HG02798 (cell line): ENCODE measurements at regions not wholly inside any gene's neighbourhood (a gene's known extent, or its start where the extent isn't known, plus 50 kb on each side); places are given as distances from the start of the nearest gene placed in this dataset.

ENCODE experiments used
- ATAC-seq: cut with Tn5 transposase; IDR thresholded peaks from one replicate; pipeline ENCODE4 v1.9.1; 2021; ENCODE audit warnings: mild to moderate bottlenecking; ENCODE audit not compliant: unreplicated experiment, poor library complexity

DNA sequence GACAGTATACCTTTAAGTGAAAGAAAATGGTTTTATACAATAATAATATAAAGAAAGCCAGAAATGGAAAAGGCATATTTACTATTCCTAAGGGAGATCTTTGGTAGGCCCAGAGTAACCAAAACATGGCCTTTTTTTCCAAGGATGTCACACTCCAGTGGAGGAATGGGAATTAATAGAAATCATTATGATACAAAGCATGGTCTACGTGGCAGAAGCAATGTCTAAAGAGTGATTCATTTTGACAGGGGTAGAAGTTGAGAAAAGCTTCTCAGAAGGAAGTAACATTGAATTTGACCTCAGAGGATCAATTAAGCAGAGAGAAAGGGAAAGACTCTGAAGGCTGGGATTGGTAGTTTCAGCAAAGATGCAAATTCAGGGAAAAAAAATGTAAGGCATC lies 208.6 kb downstream of the BTG1 start:
- no peak for ATAC-seq

DNA sequence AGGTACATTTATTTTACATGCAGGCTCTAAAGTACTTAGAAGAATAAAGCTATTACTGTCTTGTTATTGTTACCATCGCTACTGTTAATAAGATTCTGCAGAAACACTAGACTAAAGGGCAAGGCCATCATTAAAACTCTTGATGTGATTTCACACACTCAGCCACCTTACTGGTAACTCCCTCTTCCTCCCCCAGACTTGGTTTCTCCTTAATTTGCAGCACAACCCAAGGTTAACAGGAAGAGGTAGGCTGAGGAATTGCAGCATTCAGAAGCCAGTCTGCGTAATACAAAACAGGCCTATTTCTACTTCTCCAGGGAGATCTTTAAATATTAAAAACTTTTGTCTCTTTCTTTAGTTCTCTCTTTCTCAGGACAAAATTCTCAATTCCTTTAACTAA lies 210.3 kb downstream of the BTG1 start:
- no peak for ATAC-seq

GRCh38 chr12:91931111-91931510 lies 214.5 kb downstream of the BTG1 start:
- no peak for ATAC-seq

GRCh38 chr12:91928501-91928900 lies 217.1 kb downstream of the BTG1 start:
- ATAC-seq, result no peak

DNA sequence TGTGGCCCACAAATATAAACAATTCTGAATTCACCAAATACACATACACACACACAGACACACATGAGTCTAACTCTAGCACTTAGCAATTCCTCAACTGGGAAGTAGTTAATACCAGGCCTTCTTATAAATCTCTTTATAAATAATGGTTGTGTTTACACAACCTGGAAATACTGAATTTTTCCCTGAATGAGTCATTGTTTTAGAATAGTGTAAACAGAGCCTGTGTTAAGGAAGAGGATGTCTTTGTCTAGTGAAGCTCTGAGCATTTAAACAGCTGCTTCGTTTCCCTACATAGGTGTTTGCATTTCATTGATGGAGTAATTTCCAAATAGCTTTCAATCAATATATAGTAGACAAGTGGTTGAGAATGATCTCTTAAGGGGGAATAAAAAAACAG lies 218.8 kb downstream of the BTG1 start:
- no peak for ATAC-seq

GRCh38 chr12:91924827-91925226 lies 220.8 kb downstream of the BTG1 start:
- no peak for ATAC-seq

GRCh38 chr12:91923864-91924263 lies 221.8 kb downstream of the BTG1 start:
- no peak for ATAC-seq

- no peak for ATAC-seq
Measured at GRCh38 chr12:91922674-91923073, 223.0 kb downstream of the BTG1 start.

DNA sequence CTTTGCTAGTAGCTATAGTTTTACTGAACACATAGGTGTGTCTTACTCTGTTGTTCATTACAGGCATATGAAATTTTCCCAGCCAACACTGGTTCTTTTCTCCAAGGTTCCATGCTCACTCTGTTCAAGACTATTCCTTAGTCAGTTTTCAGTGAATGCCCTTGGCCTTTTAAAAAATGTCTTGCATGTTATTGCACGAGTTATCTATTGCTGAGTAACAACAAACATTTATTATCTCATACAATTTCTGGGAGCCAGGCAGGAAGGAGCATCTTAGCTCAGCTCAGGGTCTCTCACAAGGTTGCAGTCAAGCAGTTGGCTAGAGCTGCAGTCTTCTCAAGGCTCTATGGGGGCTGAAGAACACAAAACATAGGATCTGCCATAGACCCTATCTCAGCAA lies 223.5 kb downstream of the BTG1 start:
- no peak for ATAC-seq

GRCh38 chr12:91921555-91921954 lies 224.1 kb downstream of the BTG1 start:
- no peak for ATAC-seq

- no peak for ATAC-seq
Measured at GRCh38 chr12:91920741-91921140, 224.9 kb downstream of the BTG1 start.

- no peak for ATAC-seq
Measured at GRCh38 chr12:91920276-91920675, 225.4 kb downstream of the BTG1 start.

DNA sequence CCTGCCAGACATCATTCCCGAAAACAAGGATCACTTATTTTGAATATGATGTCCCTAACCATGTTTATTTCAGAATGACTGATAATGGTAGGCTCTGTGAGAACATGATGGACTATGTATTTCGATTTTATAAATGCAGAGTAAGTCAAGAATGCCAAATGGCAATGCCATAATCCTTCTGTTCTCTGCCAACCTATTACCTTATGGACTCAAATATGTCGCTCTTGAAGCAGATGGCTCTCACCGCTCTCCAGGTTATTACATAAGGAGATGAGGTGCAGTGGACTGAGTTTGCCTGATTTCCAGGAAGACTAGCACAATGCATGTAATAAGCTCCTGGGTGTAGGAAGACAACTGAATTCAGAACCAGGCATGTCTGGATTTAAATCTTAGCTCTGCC lies 227.2 kb downstream of the BTG1 start:
- no peak for ATAC-seq

GRCh38 chr12:91914701-91915100 lies 230.9 kb downstream of the BTG1 start:
- no peak for ATAC-seq

GRCh38 chr12:91913651-91914050 lies 232.0 kb downstream of the BTG1 start:
- ATAC-seq, result no peak

- no peak for ATAC-seq
Measured at GRCh38 chr12:91913124-91913523, 232.5 kb downstream of the BTG1 start.

- ATAC-seq, result no peak
Measured at GRCh38 chr12:91912178-91912577, 233.5 kb downstream of the BTG1 start.

GRCh38 chr12:91910871-91911388 lies 234.7 kb downstream of the BTG1 start:
- ATAC-seq, result no peak

GRCh38 chr12:91902860-91903683 lies 242.6 kb downstream of the BTG1 start:
- no peak for ATAC-seq

GRCh38 chr12:91901381-91902074 lies 244.1 kb downstream of the BTG1 start:
- no peak for ATAC-seq

DNA sequence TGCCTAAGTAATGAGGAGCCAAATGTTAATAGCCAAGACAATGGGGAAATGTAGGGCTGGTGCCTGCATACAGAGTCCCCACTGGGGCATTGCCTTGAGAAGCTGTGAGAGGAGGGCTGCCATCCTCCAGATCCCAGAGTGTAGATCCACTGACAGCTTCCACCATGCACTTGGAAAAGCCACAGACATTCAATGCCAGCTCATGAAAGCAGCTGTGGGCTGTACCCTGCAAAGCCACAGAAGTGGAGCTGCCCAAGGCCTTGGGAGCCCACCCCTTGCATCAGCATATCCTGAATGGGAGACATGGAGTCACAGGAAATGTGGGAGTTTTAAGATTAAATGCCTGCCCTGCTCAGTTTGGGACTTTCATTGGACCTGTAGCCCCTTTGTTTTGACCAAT lies 244.7 kb downstream of the BTG1 start:
- no peak for ATAC-seq

DNA sequence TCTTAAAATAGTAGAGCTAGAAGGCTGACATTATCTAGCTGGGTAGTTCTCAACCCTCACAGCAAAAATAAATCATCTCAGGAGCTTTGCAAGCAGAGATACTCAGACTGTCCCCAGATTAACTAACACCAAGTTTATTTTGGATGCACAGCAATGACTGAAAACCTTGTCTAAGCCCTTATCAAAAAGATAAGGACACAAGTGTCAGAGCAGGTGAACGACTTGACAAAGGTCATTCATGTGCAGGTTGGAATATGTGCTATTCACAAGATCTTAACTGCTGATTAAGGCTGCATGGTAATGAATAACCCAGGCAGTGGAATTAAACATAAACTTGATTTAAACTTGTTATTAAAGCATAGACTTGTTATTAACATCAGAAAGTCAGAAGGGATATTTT lies 246.6 kb downstream of the BTG1 start:
- ATAC-seq, result no peak
